ENCODE measurements at regions not wholly inside any gene's neighbourhood (a gene's known extent, or its start where the extent isn't known, plus 50 kb on each side); places are given as distances from the start of the nearest gene placed in this dataset.

DNA sequence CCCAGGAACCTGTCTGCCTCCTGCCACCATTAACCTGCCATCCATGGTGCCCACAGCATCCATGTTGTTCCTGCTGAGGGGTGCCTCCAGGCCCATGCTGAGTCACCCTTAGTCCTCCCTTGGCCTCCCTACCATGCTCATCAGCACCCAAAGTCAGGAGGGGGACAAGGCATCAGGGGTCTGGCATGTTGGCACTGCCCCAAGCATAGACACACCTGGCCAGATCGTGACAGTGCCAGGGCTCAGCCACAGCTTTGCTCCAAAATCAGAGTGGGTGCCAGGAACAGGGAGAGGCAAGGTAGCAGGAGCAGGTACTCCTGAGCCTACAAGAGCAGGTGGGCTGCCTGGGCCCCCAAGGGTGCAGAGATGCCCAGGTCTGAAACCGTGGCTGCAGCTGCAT, 566.6 kb downstream of the TLE1 start:
- BruUV-seq (replicated peaks): no TSS peak
- CTCF ChIA-PET: no interaction called here
- Histone ChIP-seq H3K9me3 (replicated peaks; ENCODE audit: control insufficient read depth, insufficient read depth, low read length) (no peaks in the 10 kb centered on the region), H3K9ac (ENCODE audit: control insufficient read depth, insufficient read depth, low read length) (no peak overlapping the region), H3K36me3 (ENCODE audit: control insufficient read depth in 2 of 2, insufficient read depth in 2 of 2, low read length in 1 of 2) (no peaks in the 10 kb centered on the region), H3K4me3 (no peak overlapping the region), H2AFZ (ENCODE audit: control insufficient read depth, low read depth, low read length) (no peak overlapping the region), H3K27me3 (replicated peaks in 1 of 2; ENCODE audit: control insufficient read depth in 2 of 2, insufficient read depth in 2 of 2, low read length in 1 of 2) (no peaks in the 10 kb centered on the region), H3K4me1 (ENCODE audit: control insufficient read depth, insufficient read depth, low read length) (no peaks in the 10 kb centered on the region), H4K20me1 (ENCODE audit: control insufficient read depth, insufficient read depth) (no peaks in the 10 kb centered on the region), H3K79me2 (ENCODE audit: control insufficient read depth, insufficient read depth, low read length) (no peaks in the 10 kb centered on the region), H3K4me2 (ENCODE audit: control insufficient read depth, insufficient read depth) (no peak overlapping the region), H3K27ac (ENCODE audit: control insufficient read depth, insufficient read depth) (no peak overlapping the region)
- SMC1A ChIA-PET (ENCODE audit: uncharacterized antibody, unreplicated experiment): no interaction called here
- TF ChIP-seq, protein P1, sequence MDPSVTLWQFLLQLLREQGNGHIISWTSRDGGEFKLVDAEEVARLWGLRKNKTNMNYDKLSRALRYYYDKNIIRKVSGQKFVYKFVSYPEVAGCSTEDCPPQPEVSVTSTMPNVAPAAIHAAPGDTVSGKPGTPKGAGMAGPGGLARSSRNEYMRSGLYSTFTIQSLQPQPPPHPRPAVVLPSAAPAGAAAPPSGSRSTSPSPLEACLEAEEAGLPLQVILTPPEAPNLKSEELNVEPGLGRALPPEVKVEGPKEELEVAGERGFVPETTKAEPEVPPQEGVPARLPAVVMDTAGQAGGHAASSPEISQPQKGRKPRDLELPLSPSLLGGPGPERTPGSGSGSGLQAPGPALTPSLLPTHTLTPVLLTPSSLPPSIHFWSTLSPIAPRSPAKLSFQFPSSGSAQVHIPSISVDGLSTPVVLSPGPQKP (IDR thresholded peaks at IDR 0.05; ENCODE audit: low read depth, low read length): no peak
- no peak for DNase-seq (ENCODE audit: low read depth, low spot score)
- POLR2A ChIA-PET: no interaction called here
- FAIRE-seq: no peak
- in situ Hi-C loops (cut with MboI): no loop called here
- 0% methylated on average over 2 of the region's 2 CpGs for WGBS (ENCODE audit: insufficient coverage, insufficient replicate concordance, low lambda C conversion rate, missing lambda C conversion rate)
- RAD21 ChIA-PET (ENCODE audit: unreplicated experiment): no interaction called here
- ATAC-seq: no peak
- intact Hi-C loops (cut with micrococcal nuclease; ENCODE audit: unreplicated experiment): no loop called here

DNA sequence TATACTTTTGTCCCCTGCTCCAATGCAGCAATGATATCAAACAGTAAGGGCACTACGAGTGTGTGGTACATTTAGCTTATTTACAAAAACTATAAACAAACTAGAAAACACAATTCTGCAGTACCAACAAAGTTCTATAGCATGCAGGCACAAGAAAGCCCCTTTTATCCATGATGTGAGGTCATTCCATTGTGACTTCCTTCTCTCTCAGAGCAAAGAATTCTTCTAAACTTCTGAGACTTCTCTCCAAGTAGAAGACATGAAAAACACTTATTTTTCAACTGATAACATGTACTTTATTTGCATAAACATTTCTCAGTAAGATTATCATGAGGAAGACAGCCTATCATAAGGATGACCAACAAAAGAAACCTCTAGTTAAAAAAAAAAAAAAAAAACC, 569.8 kb downstream of the TLE1 start:
- POLR2A ChIA-PET: no interaction called here

More for the DNA sequence above, 569.8 kb downstream of the TLE1 start:
- RAD21 ChIA-PET (ENCODE audit: unreplicated experiment): no interaction called here
- BruUV-seq (replicated peaks): no TSS peak
- Histone ChIP-seq H3K4me3 (no peak overlapping the region), H3K9me3 (replicated peaks; ENCODE audit: control insufficient read depth, insufficient read depth, low read length) (no peaks in the 10 kb centered on the region), H3K4me1 (ENCODE audit: control insufficient read depth, insufficient read depth, low read length) (no peaks in the 10 kb centered on the region), H4K20me1 (ENCODE audit: control insufficient read depth, insufficient read depth) (no peaks in the 10 kb centered on the region), H3K4me2 (ENCODE audit: control insufficient read depth, insufficient read depth) (no peak overlapping the region), H3K36me3 (ENCODE audit: control insufficient read depth in 2 of 2, insufficient read depth in 2 of 2, low read length in 1 of 2) (no peaks in the 10 kb centered on the region), H3K27ac (ENCODE audit: control insufficient read depth, insufficient read depth) (no peak overlapping the region), H3K79me2 (ENCODE audit: control insufficient read depth, insufficient read depth, low read length) (no peaks in the 10 kb centered on the region), H2AFZ (ENCODE audit: control insufficient read depth, low read depth, low read length) (no peak overlapping the region), H3K9ac (ENCODE audit: control insufficient read depth, insufficient read depth, low read length) (no peak overlapping the region), H3K27me3 (replicated peaks in 1 of 2; ENCODE audit: control insufficient read depth in 2 of 2, insufficient read depth in 2 of 2, low read length in 1 of 2) (no peaks in the 10 kb centered on the region)
- SMC1A ChIA-PET (ENCODE audit: uncharacterized antibody, unreplicated experiment): no interaction called here
- CTCF ChIA-PET: no interaction called here
- intact Hi-C loops (cut with micrococcal nuclease; ENCODE audit: unreplicated experiment): no loop called here
- FAIRE-seq (no peak), ATAC-seq (no peak), DNase-seq (ENCODE audit: low read depth, low spot score) (no peak)
- in situ Hi-C loops (cut with MboI): no loop called here
- WGBS (ENCODE audit: insufficient coverage, insufficient replicate concordance, low lambda C conversion rate, missing lambda C conversion rate): 0% methylated on average over 1 of the region's 1 CpG
- TF ChIP-seq RELA (IDR thresholded peaks at IDR 0.05; ENCODE audit: borderline replicate concordance, partially characterized antibody) (no peak), ZNF24 (IDR thresholded peaks at IDR 0.05) (no peak), MTA3 (IDR thresholded peaks at IDR 0.05; ENCODE audit: borderline replicate concordance, low read length) (no peak)
- TF ChIP-seq, protein P2, sequence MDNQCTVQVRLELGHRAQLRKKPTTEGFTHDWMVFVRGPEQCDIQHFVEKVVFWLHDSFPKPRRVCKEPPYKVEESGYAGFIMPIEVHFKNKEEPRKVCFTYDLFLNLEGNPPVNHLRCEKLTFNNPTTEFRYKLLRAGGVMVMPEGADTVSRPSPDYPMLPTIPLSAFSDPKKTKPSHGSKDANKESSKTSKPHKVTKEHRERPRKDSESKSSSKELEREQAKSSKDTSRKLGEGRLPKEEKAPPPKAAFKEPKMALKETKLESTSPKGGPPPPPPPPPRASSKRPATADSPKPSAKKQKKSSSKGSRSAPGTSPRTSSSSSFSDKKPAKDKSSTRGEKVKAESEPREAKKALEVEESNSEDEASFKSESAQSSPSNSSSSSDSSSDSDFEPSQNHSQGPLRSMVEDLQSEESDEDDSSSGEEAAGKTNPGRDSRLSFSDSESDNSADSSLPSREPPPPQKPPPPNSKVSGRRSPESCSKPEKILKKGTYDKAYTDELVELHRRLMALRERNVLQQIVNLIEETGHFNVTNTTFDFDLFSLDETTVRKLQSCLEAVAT (IDR thresholded peaks at IDR 0.05): no peak

Data from GM12878 (cell line).